Femur (tissue), 1 donor: ENCODE measurements at regions not wholly inside any gene's neighbourhood (a gene's known extent, or its start where the extent isn't known, plus 50 kb on each side); places are given as distances from the start of the nearest gene placed in this dataset.

Experiments used
- DNase-seq: peaks from one replicate; pipeline ENCODE4 v3.0.0-alpha.2; 2017

DNA sequence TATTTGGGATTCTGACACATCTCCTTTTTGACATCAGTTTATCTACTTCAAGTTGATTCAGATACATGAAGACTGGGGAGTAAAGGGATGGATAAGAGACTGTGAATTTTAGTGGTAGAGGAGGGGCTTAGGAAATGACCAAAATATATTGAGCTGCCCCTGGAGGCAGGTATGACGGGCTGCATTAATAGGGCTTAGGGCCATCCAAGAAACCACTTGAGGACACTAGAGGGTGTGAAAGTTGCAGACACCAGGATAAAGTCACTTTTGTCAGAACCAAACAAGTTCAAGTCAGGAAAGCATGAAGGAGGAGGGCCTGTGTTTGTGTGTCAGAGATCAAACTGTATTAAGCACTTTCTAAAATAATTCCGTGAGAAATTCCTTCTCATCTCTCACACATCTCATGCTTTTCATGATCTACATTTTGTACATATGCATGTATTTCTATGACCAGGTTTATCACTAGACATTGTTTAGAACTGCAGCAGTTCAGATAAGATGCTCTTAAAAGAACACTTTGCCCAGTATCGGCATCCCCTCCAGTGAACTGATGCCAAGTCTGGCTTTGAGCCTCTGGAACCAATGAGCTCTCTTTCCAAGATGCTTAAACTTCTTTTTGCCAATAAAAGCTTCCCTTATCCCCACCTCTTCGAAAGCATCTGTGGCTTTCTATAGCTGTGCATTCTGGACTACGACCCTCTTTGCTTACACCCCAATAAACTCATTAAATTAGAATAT, 136.9 kb downstream of the SLC38A1 start:
- DNase-seq: no peak

DNA sequence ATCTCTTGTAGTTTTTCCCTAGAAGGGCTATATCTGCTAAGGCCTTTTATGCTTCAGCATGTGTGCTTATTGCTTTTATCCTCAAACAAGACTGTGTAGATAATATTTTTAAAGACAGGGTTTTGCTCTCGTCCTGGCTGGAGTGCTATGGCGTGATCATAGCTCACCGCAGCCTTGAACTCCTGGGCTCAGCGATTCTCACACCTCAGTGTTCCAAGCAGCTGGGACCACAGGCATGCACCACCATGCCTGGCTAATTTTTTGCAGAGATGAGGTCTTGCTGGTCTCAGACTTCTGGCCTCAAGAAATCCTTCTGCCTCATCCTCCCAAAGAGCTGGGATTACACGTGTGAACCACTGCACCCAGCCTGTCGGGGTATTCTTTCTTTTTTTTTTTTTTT, 137.3 kb upstream of the SCAF11 start:
- no peak for DNase-seq

DNA sequence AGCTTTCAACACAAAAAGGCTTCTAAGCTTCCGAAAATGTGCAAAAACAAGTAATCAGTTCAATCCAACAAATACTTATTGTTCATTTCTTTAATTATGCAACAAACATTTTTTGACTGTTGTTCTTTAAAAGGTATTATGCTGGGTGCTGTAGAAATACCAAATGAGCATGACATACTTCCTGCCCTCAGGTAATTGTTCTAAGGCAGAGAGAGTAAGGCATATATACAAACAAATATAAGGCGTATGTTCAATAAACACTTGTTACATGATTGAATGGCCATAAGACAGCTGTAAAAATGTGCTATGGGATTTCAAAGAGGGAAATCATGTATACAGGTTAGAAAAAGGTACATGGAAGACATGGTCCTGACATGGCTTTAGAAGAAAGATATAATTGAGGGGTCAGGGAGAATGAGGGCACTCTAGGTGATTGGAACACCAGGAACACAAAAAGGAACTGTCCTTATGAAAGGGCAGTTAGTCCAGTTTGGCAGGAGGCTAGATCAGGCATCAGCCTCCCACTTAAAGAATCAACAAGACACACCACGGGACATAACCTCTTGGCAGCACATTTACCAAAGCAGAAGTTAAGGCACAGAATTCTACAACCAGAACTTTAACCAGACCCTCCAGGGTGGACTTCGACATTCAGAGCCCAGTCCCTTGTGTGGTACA, 135.8 kb upstream of the SCAF11 start:
- no peak for DNase-seq

DNA sequence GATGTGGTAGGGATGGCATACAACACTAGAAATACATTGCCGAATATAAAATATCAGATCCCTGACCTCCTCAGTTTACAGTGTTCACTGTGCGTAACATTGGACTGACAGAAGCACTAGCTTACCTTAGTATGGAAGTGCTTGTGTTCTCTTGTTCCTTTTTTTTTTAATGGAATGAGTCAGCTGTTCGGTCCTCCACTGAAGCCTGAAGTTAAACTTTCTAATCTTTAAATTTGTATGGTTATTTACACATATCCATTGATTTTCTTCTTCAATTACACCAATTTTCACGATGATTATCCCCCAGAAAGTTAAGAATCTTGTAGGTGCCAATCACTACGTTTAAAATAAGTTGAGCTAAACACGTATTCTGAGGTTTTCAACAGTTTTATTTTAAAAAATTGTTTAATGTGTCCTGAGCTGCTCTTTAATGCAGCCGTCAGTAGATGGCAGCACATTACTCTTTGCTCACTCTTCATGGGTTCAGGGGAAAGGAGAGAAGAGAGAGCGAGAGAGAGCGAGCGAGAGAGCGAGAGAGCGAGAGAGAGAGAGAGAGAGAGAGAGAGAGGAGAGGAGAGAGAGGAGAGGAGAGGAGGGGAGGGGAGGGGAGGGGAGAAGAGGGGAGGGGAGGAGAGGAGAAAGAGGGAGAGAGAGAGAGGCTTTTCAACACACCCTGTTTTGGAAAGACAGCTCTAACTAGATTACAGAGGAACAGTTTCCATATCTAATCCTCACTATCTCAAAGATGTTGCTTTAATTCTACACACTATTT, 134.7 kb upstream of the SCAF11 start:
- DNase-seq: peak; percentile 61

DNA sequence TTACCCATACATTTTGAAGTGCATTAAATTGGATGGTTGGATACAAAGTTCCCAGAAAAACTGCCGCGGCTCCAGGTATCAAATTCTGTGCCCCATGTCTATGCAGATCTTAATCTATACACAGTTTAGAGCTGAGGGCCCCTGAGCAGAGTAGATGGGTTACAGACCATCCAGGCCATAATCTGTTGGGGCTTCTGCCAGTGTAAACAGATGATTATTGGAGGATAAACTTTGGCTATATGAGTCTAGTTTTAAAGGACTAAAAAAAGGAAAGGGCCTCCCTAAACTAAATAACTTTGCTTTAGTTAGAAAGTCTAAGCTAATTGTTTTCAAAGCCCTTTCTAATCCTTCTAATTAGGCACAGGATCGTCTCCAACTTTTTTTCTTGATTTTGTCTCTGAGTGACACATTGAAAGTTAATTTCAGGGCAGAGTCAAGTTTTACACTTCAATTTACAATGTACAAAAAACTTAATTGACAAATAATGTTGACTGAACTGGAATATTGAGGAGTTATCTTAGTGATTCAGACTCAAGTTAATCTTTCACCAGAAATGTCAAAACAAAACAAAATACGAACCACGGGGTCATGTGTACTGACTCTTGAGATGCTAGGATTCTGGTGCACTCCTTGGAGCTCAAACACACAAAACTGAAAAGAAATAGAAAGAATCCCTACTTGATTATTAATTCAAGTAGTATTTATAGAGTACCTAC, 133.9 kb upstream of the SCAF11 start:
- no peak for DNase-seq

DNA sequence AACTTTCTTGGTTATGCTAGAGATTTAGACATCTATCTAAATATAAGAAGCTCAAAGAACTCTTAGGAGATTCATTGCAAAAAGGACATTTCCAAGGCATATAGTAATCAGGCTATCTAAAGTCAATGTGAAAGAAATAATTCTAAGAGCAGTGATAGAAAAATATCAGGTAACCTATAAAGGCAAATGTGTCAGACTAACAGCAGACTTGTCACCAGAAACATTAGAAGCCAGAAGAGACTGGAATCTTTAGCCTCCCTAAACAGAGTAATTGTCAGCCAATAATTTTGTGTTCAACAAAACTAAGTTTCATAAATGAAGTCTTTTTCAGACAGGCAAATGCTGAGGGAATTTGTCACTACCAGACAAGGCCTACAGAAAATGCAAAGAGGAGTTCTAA, 122.0 kb upstream of the SCAF11 start:
- no peak for DNase-seq

DNA sequence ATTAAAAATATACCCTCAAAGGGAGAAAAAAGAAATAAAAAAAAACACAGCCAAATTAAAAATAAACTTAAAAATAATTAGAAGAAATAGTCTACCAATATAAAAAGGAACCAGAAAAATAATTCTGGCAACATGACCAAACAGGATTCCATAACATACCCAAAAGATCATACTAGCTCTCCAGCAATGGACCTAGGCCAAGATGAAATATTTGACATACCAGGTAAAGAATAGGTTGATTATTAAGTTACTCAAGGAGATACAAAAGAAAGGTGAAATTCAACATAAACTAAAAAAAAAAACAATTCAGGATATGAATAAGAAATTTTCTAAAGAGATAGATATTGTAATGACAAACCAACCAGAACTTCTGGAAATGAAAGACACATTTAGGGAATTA, 121.3 kb upstream of the SCAF11 start:
- no peak for DNase-seq

DNA sequence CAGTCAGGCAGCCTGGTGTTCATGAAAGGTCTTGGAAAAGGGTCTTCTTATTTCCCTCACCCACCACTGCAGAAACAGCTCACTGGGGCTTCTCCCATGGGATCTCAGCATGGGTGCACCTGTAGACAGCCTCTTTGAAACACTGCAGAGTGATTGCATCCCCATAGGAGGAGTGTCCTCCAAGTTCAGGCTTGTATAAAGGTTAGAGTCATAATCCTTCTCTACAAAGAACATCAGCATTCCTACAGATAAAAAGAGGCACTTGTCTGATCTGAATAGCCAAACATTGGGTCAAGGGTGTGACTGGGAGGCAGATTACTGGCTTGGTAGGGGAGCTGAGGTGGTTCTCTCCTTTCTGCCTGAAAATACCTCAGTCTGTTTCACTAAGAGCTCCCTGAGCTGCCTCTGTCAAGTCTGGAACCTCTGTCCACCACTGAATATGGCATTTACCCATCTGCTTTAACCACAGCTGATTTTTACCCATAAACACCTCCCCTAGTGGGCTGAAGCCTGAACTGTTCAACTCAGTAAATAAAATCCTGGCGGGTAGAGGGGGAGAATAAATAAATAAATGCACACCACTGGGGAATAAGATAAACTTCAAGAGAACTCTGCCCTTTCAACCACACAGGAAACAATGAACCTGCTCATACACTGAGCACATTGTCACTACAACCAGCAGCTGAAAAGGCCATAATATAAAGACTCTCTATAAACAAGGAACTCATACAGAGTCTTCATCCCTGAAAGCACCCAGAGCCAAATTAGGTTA, 120.7 kb upstream of the SCAF11 start:
- DNase-seq: no peak

DNA sequence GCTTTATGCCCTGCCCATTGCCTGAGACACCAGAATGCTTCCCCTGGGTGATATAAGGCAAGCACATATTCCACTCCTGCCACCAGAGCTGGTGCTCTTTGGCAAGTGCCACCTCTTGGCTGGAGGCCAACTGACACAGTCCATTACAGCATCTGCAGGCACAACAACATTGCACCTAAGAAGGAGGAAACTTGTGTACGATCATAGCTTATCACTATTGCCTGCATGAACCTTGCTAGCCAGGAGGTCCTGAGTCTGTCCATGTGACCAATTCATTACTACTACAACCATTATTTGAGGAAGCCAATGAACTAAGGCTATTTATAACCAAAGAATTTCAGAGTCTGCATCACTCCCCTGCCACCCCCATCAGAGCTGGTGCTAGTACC, 119.8 kb upstream of the SCAF11 start:
- no peak for DNase-seq

DNA sequence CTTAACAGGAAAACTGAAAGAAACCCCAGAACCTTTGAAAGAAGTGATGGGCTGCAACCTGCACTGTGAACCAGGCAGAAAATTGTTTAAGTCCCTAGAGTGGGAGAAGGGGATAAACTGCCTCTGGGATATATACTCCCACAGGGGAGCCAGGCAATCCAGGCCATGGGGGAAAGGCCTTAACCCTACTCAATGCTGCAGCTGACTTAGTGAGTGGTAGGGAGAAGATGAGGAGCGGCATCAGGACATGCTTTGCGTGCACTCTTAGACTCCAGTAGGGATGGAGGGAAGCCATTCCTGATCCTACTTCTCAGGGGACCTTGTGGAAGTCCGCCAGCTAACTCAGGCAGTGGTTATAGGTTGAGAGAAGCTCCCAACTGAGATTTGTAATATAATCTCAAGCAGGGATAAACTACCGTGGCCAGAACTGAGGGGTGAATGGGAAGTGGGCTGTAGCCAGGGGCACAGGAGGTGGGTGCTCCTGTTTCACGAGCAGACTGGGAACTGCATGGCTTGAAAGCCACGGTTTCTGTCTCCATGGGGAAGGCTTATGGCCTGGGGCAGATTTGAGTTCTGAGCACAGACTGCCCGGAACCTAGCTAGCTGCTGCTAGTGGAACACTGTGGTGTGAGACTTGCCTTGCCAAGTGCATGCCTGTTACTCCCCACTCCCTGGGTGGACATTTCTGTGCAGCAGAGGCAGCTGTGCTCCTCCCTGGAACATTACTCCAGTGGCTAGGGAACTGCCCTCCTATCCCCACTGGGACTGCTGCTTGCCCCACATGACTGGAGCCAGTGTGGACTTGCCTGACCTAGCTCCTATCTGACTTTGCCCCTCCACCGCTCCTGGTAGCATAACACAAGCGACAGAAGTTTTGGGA, 119.2 kb upstream of the SCAF11 start:
- no peak for DNase-seq

DNA sequence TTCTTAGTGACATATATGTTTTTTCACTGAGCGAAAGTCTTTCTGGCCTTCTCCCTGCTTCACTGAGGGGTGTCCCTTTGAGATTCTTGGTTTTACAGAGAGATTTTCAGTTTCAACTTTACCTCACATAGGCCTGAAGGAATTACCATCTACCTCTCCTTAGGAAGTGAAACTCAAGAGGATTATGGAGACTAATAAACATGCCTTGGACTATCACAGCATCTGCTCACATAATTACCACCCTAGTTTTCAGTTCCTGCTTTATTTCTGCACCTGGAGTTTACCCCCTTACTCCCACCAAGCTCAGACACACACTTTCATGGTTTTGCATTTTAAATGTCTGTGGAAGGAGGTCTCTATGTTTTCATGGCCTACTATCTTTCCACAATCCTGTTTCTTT, 118.3 kb upstream of the SCAF11 start:
- DNase-seq: no peak

DNA sequence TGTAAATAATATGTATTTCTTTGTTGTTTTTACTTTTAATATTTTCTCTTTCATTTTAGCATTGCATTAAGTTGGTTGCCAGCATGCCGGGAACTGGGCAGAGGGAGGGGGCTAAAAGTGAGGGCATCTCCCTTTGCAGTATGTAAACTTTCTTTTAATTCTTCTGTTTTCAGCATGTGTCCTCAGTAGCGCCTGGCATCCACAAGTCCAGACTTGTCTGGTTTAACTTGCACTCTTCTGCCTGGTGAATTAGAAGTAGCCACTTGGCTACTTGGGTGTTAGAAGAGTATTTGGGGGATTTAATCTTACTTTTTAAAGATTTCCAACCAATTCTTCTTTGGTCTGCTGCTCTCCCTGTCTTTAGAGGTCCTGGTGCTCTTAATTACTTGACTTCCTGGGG, 117.2 kb upstream of the SCAF11 start:
- no peak for DNase-seq

DNA sequence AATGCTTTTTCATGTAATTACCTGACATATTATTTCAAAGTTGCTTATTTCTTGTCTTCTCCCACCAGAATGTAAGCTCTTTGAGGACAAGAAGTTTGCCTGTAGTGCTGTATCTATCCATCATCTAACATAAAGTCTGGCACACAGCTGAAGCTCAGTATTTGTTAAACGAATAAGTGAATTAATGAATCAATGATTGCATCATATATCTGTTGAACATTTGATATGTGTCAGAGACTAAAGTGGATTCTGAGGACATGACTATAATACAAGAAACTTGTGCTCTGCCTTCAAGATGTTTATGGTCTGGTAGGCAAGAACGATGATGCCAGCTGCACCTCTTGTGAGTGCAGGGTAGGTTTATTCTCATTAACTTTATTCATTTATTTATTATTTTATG, 115.4 kb upstream of the SCAF11 start:
- DNase-seq: no peak

DNA sequence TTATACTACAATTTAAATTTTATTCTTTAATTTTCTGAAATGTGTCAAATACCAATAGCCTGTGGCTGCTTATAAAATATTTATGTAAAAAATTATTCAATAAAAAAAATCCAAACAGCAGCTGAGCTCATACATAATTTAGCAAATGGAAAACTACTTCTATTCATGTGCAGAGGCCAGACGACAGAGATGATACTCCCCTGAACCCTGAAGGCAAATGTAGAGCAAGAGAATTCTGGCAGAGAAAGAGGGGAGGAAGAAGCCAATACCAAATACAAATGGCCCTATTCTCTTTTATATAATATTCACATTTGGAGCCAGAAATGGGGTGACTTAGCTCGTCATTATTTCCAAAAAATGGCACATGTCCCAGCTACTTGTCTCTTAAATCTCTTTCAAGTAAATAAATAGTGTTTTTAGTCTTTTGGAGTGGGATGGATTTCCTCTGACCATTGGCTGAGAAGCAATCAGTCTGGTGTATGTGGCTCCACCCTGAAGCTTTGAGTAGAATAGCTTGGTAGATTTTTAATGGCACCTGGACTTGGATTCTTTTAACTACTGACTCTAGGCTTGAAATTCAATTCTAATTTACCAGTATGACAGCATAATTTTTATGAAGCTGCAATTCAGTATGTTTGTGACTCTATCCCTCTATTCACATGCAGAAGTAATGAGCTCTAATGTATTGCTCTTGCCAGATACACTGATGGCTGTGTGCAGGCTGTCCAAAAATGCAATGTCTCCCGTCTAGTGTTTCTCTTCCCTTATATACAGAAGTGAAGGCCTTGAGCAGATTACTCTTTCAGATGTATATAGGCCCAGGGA, 113.4 kb upstream of the SCAF11 start:
- no peak for DNase-seq

DNA sequence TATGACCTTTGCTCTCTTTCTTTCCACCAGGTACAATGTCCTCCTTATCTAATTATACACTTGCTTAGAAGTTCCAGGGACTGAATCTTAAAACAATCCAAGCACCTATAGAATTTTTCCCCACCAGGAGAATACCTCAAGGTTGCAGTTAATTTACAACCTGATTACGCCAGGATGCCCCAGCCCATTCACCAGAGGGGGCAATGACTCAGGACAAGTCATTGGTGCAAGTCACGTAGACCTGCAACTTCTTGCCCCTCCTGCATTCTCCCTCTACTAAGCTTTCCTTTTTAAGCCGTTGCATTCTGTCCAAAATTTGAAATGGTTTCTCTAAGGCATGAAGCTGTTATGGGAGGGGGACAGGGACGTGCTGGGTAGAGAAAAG, 111.1 kb upstream of the SCAF11 start:
- no peak for DNase-seq

DNA sequence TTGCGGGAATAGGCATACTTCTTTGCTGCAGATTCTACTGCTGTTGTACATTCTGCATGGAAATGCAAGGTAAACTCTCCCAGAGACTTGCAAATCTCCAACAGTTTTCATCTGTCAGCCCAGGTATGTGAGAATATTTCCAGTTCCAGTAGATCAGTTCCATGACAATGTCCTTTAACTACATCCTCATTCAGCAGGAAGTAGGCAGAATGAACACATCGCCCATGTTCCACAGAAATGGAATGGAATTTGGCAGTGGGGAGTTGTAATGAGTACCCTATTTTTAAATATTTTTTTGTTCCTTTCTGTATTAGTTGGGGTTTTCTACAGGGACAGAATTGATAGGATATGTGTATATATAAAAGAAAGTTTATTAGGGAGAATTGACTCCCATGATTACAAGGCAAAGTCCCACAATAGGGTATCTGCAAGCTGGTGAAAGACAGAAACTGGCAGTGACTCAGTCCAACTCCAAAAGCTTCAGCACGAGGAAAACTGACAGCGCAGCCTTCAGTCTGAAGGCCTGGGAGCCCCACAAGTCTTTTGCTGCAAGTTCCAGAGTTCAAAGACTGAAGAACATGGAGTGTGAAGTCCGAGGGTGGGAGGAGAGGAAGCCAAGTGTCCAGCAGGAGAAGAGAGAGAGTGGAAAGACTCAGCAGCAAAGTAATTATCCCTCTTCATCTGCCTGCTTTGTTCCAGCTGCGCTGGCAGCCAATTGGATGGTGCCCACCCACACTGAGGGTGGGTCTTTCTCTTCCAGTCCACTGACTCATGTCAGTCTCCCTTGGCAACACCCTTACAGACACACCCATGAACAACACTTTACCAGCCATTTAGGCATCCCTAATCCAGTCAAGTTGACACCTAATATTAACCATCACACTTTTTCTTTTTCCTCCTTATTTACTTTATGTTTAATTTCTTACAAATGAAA, 110.4 kb upstream of the SCAF11 start:
- no peak for DNase-seq

DNA sequence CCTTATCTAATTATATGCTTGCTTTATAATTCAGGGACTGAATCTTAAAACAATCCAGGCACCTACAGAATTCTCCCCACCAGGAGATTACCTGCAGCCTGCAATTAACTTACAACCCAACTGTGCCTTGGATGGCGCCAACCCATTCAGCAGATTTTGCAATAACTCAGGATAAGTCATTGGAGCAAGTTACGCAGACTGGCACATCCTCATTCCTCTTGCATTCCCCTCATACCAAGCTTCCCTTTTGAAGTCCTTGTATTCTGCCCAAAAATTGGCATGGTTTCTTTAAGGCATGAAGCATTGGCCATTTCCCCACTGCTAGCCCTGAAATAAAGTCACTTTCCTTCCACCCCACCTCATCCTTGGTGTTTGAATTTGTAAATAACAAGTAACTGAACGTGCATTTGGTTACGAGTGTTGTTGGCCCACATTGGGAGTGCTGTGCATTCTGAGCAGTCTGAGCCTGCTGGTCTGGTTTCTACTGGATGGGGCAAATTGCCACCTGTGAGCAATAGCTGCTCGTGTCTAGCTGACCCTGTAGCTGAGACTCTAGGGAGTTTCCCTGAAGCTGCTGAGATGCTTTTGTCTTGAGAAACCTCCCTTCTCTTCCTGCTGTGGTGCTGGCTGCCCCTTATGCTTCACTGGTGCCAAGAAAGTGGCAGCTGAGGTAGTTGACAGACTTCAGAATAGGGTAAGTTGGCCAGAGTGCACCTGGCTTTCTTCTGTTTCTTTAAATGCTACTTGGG, 99.2 kb upstream of the SCAF11 start:
- DNase-seq: no peak

DNA sequence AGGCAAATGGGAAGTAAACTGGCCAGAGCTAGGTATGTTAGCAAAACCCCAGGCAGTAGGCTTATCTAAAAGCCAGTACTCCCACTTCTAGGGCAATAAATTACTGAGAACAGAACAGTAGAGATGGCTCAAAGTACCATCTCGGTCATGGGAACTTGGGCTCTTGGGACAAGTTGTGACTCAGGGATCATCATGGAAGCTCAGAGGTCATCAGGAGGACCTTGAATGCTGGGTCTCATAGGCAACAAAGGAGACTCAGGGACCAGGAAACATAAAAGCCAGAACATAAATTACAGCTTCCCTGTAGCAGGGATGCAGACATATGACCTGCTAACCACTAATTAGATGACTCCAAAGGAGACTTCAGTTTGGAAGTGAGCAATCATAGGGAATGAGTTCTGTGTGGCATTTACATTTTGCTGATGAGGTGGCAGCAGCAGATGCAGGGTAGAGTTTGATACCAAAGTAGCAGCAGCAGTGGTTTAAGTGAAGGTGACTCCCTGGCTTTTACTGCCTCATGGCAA, 97.6 kb upstream of the SCAF11 start:
- no peak for DNase-seq
